HEK293 (cell line): ENCODE measurements at regions not wholly inside any gene's neighbourhood (a gene's known extent, or its start where the extent isn't known, plus 50 kb on each side); places are given as distances from the start of the nearest gene placed in this dataset.

Experiments used
- CTCF ChIA-PET: fragments of 350-600 bp; formaldehyde crosslinking; extraction: SDS; loops from one replicate; lab custom pipeline; 2021; ENCODE audit warnings: antibody characterized with exemption; lab: Yijun Ruan, JAX
- POLR2A ChIA-PET: fragments of 300-600 bp; formaldehyde crosslinking; extraction: SDS; loops from one replicate; lab custom pipeline; 2020; ENCODE audit warnings: antibody characterized with exemption, inconsistent platforms; lab: Yijun Ruan, JAX
- H3K27ac ChIP-seq: fragments of 200-500 bp; sonication (Bioruptor generic); 2 replicates; pipeline ENCODE4 v1.5.1; 2014; ENCODE audit warnings: low read depth, low read length, control low read depth, inconsistent platforms; ENCODE audit errors: extremely low read depth
- H3K36me3 ChIP-seq, 2 experiments: fragments of 200-500 bp in 1 of 2; sonication (Bioruptor generic) in 1 of 2; 1 replicate in 1 of 2; 2 replicates in 1 of 2; pipeline ENCODE4 v1.5.1; 2014 to 2017; ENCODE audit warnings: inconsistent platforms in 2 of 2, low read length in 2 of 2; ENCODE audit not compliant: control insufficient read depth in 2 of 2, insufficient read depth in 1 of 2
- H3K4me1 ChIP-seq: fragments of 200-500 bp; sonication (Bioruptor generic); 2 replicates; pipeline ENCODE4 v1.5.1; 2014; ENCODE audit warnings: mild to moderate bottlenecking, low read length, inconsistent platforms; ENCODE audit not compliant: control insufficient read depth, insufficient read depth
- H3K4me3 ChIP-seq: 2 replicates; pipeline ENCODE4 v1.5.1; 2011; ENCODE audit warnings: low read depth, mild to moderate bottlenecking, control low read depth, low read length, moderate library complexity
- H3K9me3 ChIP-seq: fragments of 200-500 bp; sonication (Bioruptor generic); 2 replicates; pipeline ENCODE4 v1.5.1; 2014; ENCODE audit warnings: low read depth, low read length, inconsistent platforms; ENCODE audit not compliant: control insufficient read depth, insufficient read depth
- BCL11A ChIP-seq: fragments of 450-650 bp; formaldehyde crosslinking; IDR thresholded peaks from 2 replicates; pipeline ENCODE4 v1.5.1; 2016; ENCODE audit warnings: low read depth, missing biosample characterization, missing genetic modification characterization
- EGR2 ChIP-seq: fragments of 450-650 bp; formaldehyde crosslinking; IDR thresholded peaks from 2 replicates; pipeline ENCODE4 v1.5.1; 2016; ENCODE audit warnings: low read depth, missing biosample characterization, missing genetic modification characterization
- KLF1 ChIP-seq: fragments of 450-650 bp; formaldehyde crosslinking; IDR thresholded peaks from 2 replicates; pipeline ENCODE4 v1.5.1; 2016; ENCODE audit warnings: missing biosample characterization, missing genetic modification characterization
- OSR2 ChIP-seq: fragments of 450-650 bp; formaldehyde crosslinking; IDR thresholded peaks from 2 replicates; pipeline ENCODE4 v1.5.1; 2016; ENCODE audit warnings: missing biosample characterization, missing genetic modification characterization
- REPIN1 ChIP-seq: fragments of 450-650 bp; formaldehyde crosslinking; IDR thresholded peaks from 2 replicates; pipeline ENCODE4 v1.5.1; 2017; ENCODE audit warnings: missing biosample characterization, missing genetic modification characterization, low read depth
- TRIM28 ChIP-seq: IDR thresholded peaks from 2 replicates; pipeline ENCODE4 v1.6.1; 2011; ENCODE audit warnings: low read length, control low read depth, borderline replicate concordance
- TSHZ1 ChIP-seq: fragments of 450-650 bp; formaldehyde crosslinking; IDR thresholded peaks from 2 replicates; pipeline ENCODE4 v1.5.1; 2016; ENCODE audit warnings: missing biosample characterization, missing genetic modification characterization, borderline replicate concordance
- ZBTB20 ChIP-seq: fragments of 450-650 bp; formaldehyde crosslinking; IDR thresholded peaks from 2 replicates; pipeline ENCODE4 v1.5.1; 2016; ENCODE audit warnings: missing biosample characterization, missing genetic modification characterization
- ZBTB21 ChIP-seq: fragments of 450-650 bp; formaldehyde crosslinking; IDR thresholded peaks from 2 replicates; pipeline ENCODE4 v1.5.1; 2017; ENCODE audit warnings: missing biosample characterization, missing genetic modification characterization
- ZBTB7A ChIP-seq: fragments of 450-650 bp; formaldehyde crosslinking; IDR thresholded peaks from 2 replicates; pipeline ENCODE4 v1.5.1; 2016; ENCODE audit warnings: low read depth, missing biosample characterization, missing genetic modification characterization
- ZFP37 ChIP-seq: fragments of 450-650 bp; formaldehyde crosslinking; IDR thresholded peaks from 2 replicates; pipeline ENCODE4 v1.5.1; 2016; ENCODE audit warnings: missing biosample characterization, missing genetic modification characterization
- ZFP41 ChIP-seq: fragments of 450-650 bp; formaldehyde crosslinking; IDR thresholded peaks from 2 replicates; pipeline ENCODE4 v1.5.1; 2016; ENCODE audit warnings: missing biosample characterization, missing genetic modification characterization, borderline replicate concordance
- ZFP69B ChIP-seq: fragments of 450-650 bp; formaldehyde crosslinking; IDR thresholded peaks from 2 replicates; pipeline ENCODE4 v1.5.1; 2016; ENCODE audit warnings: missing biosample characterization, missing genetic modification characterization
- ZIC2 ChIP-seq: fragments of 450-650 bp; formaldehyde crosslinking; IDR thresholded peaks from 2 replicates; pipeline ENCODE4 v1.5.1; 2016; ENCODE audit warnings: missing biosample characterization, missing genetic modification characterization
- ZNF10 ChIP-seq: fragments of 450-650 bp; formaldehyde crosslinking; IDR thresholded peaks from 2 replicates; pipeline ENCODE4 v1.5.1; 2017; ENCODE audit warnings: missing biosample characterization, missing genetic modification characterization
- ZNF174 ChIP-seq: fragments of 450-650 bp; formaldehyde crosslinking; IDR thresholded peaks from 2 replicates; pipeline ENCODE4 v1.5.0; 2017; ENCODE audit warnings: missing biosample characterization, mild to moderate bottlenecking, missing genetic modification characterization
- ZNF24 ChIP-seq: fragments of 450-650 bp; formaldehyde crosslinking; IDR thresholded peaks from 2 replicates; pipeline ENCODE4 v1.5.1; 2016; ENCODE audit warnings: missing biosample characterization, missing genetic modification characterization
- ZNF324 ChIP-seq: fragments of 450-650 bp; formaldehyde crosslinking; IDR thresholded peaks from 2 replicates; pipeline ENCODE4 v1.5.1; 2016; ENCODE audit warnings: missing biosample characterization, missing genetic modification characterization
- ZNF423 ChIP-seq: fragments of 450-650 bp; formaldehyde crosslinking; IDR thresholded peaks from 2 replicates; pipeline ENCODE4 v1.5.1; 2016; ENCODE audit warnings: missing biosample characterization, missing genetic modification characterization
- ZNF521 ChIP-seq: fragments of 450-650 bp; formaldehyde crosslinking; IDR thresholded peaks from 2 replicates; pipeline ENCODE4 v1.5.1; 2017; ENCODE audit warnings: missing biosample characterization, mild to moderate bottlenecking, missing genetic modification characterization
- ZNF530 ChIP-seq: fragments of 450-650 bp; formaldehyde crosslinking; IDR thresholded peaks from 2 replicates; pipeline ENCODE4 v1.5.1; 2016; ENCODE audit warnings: low read depth, missing biosample characterization, missing genetic modification characterization
- ZNF558 ChIP-seq: fragments of 450-650 bp; formaldehyde crosslinking; IDR thresholded peaks from 2 replicates; pipeline ENCODE4 v1.5.1; 2016; ENCODE audit warnings: missing biosample characterization, missing genetic modification characterization
- ZNF561 ChIP-seq: fragments of 450-650 bp; IDR thresholded peaks from 2 replicates; pipeline ENCODE4 v1.5.1; 2018; ENCODE audit warnings: missing biosample characterization, missing genetic modification characterization, borderline replicate concordance
- ZNF600 ChIP-seq: fragments of 450-650 bp; formaldehyde crosslinking; IDR thresholded peaks from 2 replicates; pipeline ENCODE4 v1.5.1; 2016; ENCODE audit warnings: missing biosample characterization, missing genetic modification characterization
- ZNF624 ChIP-seq: fragments of 450-650 bp; formaldehyde crosslinking; IDR thresholded peaks from 2 replicates; pipeline ENCODE4 v1.5.1; 2017; ENCODE audit warnings: missing biosample characterization, missing genetic modification characterization
- ZNF629 ChIP-seq: fragments of 450-650 bp; formaldehyde crosslinking; IDR thresholded peaks from 2 replicates; pipeline ENCODE4 v1.5.1; 2017; ENCODE audit warnings: missing biosample characterization, missing genetic modification characterization
- ZNF660 ChIP-seq: fragments of 450-650 bp; IDR thresholded peaks from 2 replicates; pipeline ENCODE4 v1.5.1; 2018; ENCODE audit warnings: missing biosample characterization, mild to moderate bottlenecking, missing genetic modification characterization
- ZNF776 ChIP-seq: fragments of 450-650 bp; formaldehyde crosslinking; IDR thresholded peaks from 2 replicates; pipeline ENCODE4 v1.5.0; 2017; ENCODE audit warnings: missing biosample characterization, missing genetic modification characterization, borderline replicate concordance
- ZSCAN16 ChIP-seq: fragments of 450-650 bp; formaldehyde crosslinking; IDR thresholded peaks from 2 replicates; pipeline ENCODE4 v1.5.1; 2016; ENCODE audit warnings: missing biosample characterization, missing genetic modification characterization
- TF ChIP-seq, protein P1 (sequence below): fragments of 450-650 bp; IDR thresholded peaks from 2 replicates; pipeline ENCODE4 v1.5.1; 2018; ENCODE audit warnings: missing biosample characterization, missing genetic modification characterization

- TF ChIP-seq, protein P1, sequence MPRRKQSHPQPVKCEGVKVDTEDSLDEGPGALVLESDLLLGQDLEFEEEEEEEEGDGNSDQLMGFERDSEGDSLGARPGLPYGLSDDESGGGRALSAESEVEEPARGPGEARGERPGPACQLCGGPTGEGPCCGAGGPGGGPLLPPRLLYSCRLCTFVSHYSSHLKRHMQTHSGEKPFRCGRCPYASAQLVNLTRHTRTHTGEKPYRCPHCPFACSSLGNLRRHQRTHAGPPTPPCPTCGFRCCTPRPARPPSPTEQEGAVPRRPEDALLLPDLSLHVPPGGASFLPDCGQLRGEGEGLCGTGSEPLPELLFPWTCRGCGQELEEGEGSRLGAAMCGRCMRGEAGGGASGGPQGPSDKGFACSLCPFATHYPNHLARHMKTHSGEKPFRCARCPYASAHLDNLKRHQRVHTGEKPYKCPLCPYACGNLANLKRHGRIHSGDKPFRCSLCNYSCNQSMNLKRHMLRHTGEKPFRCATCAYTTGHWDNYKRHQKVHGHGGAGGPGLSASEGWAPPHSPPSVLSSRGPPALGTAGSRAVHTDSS (tag by site-specific recombination): no peak
- no peak for TF ChIP-seq ZNF629 (tag by site-specific recombination)
Measured at GRCh38 chr6:113491376-113491775, 365.8 kb upstream of the MARCKS start (continued).

GRCh38 chr6:113493991-113494390, 363.2 kb upstream of the MARCKS start:
- Histone ChIP-seq H3K4me3 (no peak overlapping the region), H3K36me3 (no peaks in the 10 kb centered on the region), H3K9me3 (no peaks in the 10 kb centered on the region), H3K27ac (no peak overlapping the region), H3K4me1 (no peaks in the 10 kb centered on the region)
- ChIA-PET POLR2A (interaction anchor here (0.6 kb wide), 1 partner anchor 139 kb away, joined by 3 read pairs; no protein-coding TSS in a partner anchor), CTCF (no interaction called here)
- no peak for TF ChIP-seq ZBTB7A (tag by site-specific recombination)
- TF ChIP-seq ZNF624 (tag by site-specific recombination): no peak
- TF ChIP-seq ZNF776 (tag by site-specific recombination): no peak

GRCh38 chr6:113495521-113495920, 361.6 kb upstream of the MARCKS start:
- H3K4me1 ChIP-seq: no peaks in the 10 kb centered on the region
- H3K4me3 ChIP-seq: no peak overlapping the region
- POLR2A ChIA-PET: no interaction called here
- no peaks in the 10 kb centered on the region for H3K9me3 ChIP-seq
- CTCF ChIA-PET: no interaction called here
- no peaks in the 10 kb centered on the region for H3K36me3 ChIP-seq
- H3K27ac ChIP-seq: no peak overlapping the region
- TF ChIP-seq ZBTB21 (tag by site-specific recombination) (peak; percentile 75), ZNF174 (tag by site-specific recombination) (no peak), ZBTB20 (tag by site-specific recombination) (no peak), ZNF324 (tag by site-specific recombination) (no peak; the same call in 1 of the 2 replicates), ZNF561 (tag by site-specific recombination) (no peak), ZNF660 (tag by site-specific recombination) (peak; percentile 82), ZNF521 (no peak), ZNF558 (tag by site-specific recombination) (0 out of 2 replicates have a peak, but pooled peaks have one; percentile 18), EGR2 (tag by site-specific recombination) (no peak), TRIM28 (peak; percentile 42), ZNF629 (tag by site-specific recombination) (peak; percentile 77), ZFP69B (tag by site-specific recombination) (no peak), OSR2 (no peak), REPIN1 (tag by site-specific recombination) (no peak), ZNF10 (tag by site-specific recombination) (0 out of 2 replicates have a peak, but pooled peaks have one; percentile 30), ZFP37 (tag by site-specific recombination) (no peak), ZNF530 (tag by site-specific recombination) (no peak), ZFP41 (no peak), TSHZ1 (tag by site-specific recombination) (0 out of 2 replicates have a peak, but pooled peaks have one; percentile 22), ZIC2 (tag by site-specific recombination) (peak; percentile 26; the same call in 1 of the 2 replicates), BCL11A (tag by site-specific recombination) (no peak), ZNF24 (tag by site-specific recombination) (0 out of 2 replicates have a peak, but pooled peaks have one; percentile 41), ZNF423 (tag by site-specific recombination) (no peak), ZNF600 (tag by site-specific recombination) (no peak), KLF1 (tag by site-specific recombination) (no peak), ZSCAN16 (tag by site-specific recombination) (no peak)
